RWPE2 (cell line): ENCODE measurements at regions not wholly inside any gene's neighbourhood (a gene's known extent, or its start where the extent isn't known, plus 50 kb on each side); places are given as distances from the start of the nearest gene placed in this dataset.

Source experiments
- ATAC-seq: fragments of 200-7000 bp; cut with Tn5 transposase; 3 replicates; pipeline ENCODE4 v1.9.1; 2021; ENCODE audit warnings: low read depth
- DNase-seq: peaks from one replicate; pipeline ENCODE4 v3.0.0-alpha.2; 2020; ENCODE audit warnings: low spot score
- H3K27ac ChIP-seq: fragments of 450-650 bp; 2 replicates; pipeline ENCODE4 v1.5.1; 2017; ENCODE audit warnings: mild to moderate bottlenecking; ENCODE audit not compliant: poor library complexity, severe bottlenecking
- H3K27me3 ChIP-seq: fragments of 250-450 bp; sonication (Bioruptor Pico); 2 replicates; pipeline ENCODE4 v1.5.1; 2021; ENCODE audit warnings: mild to moderate bottlenecking, moderate library complexity; ENCODE audit not compliant: insufficient read depth, poor library complexity, severe bottlenecking
- H3K36me3 ChIP-seq: fragments of 250-450 bp; sonication (Bioruptor Pico); 2 replicates; pipeline ENCODE4 v1.5.1; 2020; ENCODE audit warnings: low read depth, mild to moderate bottlenecking, moderate library complexity
- H3K4me1 ChIP-seq: fragments of 250-450 bp; sonication (Bioruptor Pico); 2 replicates; pipeline ENCODE4 v1.5.1; 2021; ENCODE audit warnings: mild to moderate bottlenecking, moderate library complexity; ENCODE audit not compliant: insufficient read depth, poor library complexity, severe bottlenecking
- H3K4me3 ChIP-seq: fragments of 250-450 bp; sonication (Bioruptor Pico); 2 replicates; pipeline ENCODE4 v1.5.1; 2021; ENCODE audit warnings: mild to moderate bottlenecking, moderate library complexity; ENCODE audit not compliant: severe bottlenecking
- H3K9me3 ChIP-seq: fragments of 250-450 bp; sonication (Bioruptor Pico); 2 replicates; pipeline ENCODE4 v1.5.1; 2021; ENCODE audit warnings: mild to moderate bottlenecking, moderate library complexity; ENCODE audit not compliant: severe bottlenecking
- TF ChIP-seq, protein P1 (sequence below): fragments of 450-650 bp; IDR thresholded peaks from one replicate; pipeline ENCODE4 v1.5.1; 2017; ENCODE audit warnings: mild to moderate bottlenecking, moderate library complexity; ENCODE audit not compliant: poor library complexity, severe bottlenecking

DNA sequence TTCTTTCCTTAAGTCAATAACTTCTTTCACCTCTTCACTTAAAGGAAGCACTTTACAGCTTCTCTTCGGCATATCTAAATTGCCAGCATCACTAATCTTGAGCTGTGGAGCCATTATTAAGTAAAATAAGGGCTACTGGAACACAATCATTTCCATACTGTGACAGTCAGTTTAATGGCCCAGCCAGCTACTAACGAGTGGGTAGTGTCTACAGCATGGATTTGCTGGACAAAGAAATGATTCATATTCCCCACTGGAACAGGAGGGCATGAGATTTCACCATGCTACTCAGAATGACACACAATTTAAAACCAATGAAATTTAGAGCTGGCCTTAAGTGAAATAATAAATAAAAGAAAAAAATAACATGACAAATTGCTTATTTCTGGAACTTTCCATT is 72.1 kb downstream of the DDIT4L start:
- no peak overlapping the region for H3K27ac ChIP-seq
- H3K9me3 ChIP-seq = no peaks in the 10 kb centered on the region
- H3K27me3 ChIP-seq = no peaks in the 10 kb centered on the region
- H3K4me1 ChIP-seq = no peaks in the 10 kb centered on the region
- ATAC-seq = no peak
- H3K36me3 ChIP-seq = no peaks in the 10 kb centered on the region
- TF ChIP-seq, protein P1, sequence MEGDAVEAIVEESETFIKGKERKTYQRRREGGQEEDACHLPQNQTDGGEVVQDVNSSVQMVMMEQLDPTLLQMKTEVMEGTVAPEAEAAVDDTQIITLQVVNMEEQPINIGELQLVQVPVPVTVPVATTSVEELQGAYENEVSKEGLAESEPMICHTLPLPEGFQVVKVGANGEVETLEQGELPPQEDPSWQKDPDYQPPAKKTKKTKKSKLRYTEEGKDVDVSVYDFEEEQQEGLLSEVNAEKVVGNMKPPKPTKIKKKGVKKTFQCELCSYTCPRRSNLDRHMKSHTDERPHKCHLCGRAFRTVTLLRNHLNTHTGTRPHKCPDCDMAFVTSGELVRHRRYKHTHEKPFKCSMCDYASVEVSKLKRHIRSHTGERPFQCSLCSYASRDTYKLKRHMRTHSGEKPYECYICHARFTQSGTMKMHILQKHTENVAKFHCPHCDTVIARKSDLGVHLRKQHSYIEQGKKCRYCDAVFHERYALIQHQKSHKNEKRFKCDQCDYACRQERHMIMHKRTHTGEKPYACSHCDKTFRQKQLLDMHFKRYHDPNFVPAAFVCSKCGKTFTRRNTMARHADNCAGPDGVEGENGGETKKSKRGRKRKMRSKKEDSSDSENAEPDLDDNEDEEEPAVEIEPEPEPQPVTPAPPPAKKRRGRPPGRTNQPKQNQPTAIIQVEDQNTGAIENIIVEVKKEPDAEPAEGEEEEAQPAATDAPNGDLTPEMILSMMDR = no peak
- DNase-seq = no peak
- H3K4me3 ChIP-seq = no peak overlapping the region

DNA sequence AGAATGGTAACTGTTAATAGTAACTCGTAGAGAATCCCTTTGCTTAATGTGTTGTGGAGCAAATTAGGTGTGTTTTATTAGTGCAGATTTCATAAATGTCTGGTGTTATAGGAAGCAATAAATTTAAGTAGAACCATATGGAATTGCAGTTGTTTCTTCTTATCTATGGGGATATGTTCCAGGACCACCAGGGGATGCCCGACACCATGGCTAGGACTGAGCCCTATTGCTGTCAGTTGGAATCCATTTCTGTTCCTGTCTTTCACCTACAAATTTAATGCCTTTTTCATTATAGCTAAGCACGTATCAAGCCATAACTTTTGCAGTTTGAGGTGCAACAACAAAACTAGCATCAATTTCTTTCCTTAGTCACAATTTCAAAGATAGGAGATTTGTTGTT is 72.5 kb downstream of the DDIT4L start:
- Histone ChIP-seq H3K4me3 (no peak overlapping the region), H3K9me3 (no peaks in the 10 kb centered on the region), H3K4me1 (no peaks in the 10 kb centered on the region), H3K27ac (no peak overlapping the region), H3K27me3 (no peaks in the 10 kb centered on the region), H3K36me3 (no peaks in the 10 kb centered on the region)
- ATAC-seq (no peak), DNase-seq (no peak)
- TF ChIP-seq, protein P1 = no peak

DNA sequence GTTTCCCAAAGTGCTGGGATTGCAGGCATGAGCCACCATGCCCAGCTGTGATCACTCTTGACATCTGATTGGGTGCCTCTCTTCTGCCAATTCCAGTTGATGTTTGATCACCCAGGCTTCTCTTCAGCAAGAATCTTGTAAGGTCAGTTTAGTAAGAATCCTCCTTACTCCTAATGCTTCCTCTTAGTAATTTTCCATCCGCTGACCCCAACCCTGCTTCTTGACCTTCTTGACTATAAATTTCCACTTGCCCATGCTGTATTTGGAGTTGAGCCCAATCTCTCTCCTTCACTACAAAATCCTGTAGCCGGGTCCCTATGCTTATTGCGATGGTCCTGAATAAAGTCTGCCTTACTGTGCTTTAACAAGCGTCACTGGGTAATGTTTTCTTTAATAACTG is 75.4 kb downstream of the DDIT4L start:
- Histone ChIP-seq H3K4me3 (no peak overlapping the region), H3K36me3 (no peaks in the 10 kb centered on the region), H3K27me3 (no peaks in the 10 kb centered on the region), H3K9me3 (no peaks in the 10 kb centered on the region), H3K4me1 (no peaks in the 10 kb centered on the region), H3K27ac (no peak overlapping the region)
- TF ChIP-seq, protein P1 = no peak
- DNase-seq (no peak), ATAC-seq (no peak)

DNA sequence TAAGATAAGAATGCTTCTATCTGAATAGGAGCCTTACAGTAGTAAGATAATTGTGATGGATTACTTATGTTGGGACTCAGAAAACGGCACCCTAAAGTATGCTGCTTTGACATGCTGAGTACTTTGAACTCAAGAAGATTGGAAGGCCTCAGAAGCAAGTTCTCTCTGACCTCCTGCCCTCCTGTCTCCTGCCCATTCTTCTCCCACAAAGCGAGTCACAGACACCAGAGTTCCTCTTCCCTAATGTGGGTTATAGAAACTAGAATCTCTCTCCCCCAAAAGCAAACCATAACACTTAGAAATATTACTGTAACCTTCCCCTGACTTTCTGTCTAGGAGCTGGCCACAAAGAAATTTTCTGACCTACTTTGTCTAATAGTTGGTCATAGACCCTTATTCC is 76.5 kb downstream of the DDIT4L start:
- Histone ChIP-seq H3K4me3 (no peak overlapping the region), H3K4me1 (no peaks in the 10 kb centered on the region), H3K9me3 (no peaks in the 10 kb centered on the region), H3K27me3 (no peaks in the 10 kb centered on the region), H3K27ac (no peak overlapping the region), H3K36me3 (no peaks in the 10 kb centered on the region)
- TF ChIP-seq, protein P1 = no peak
- no peak for ATAC-seq
- DNase-seq = no peak

DNA sequence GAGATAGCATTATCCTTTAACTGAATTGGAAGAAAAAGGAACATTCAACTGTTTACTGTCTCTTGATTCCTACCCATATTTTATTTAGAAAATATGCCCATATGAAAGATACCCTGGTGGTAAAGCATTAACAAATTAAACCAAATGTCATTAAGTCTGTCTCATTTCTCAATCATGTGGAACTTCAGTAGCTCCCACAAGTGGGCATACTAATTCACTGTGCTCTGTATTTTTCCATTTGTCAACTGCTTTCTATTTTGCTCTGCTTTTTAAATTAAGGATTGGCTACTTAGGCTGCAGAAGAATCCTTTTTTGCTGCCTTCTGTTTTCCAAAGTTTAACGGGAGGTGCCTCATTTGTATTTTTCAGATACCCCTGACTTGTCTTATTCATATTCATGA is 77.2 kb downstream of the DDIT4L start:
- TF ChIP-seq, protein P1 = no peak
- Histone ChIP-seq H3K4me3 (no peak overlapping the region), H3K9me3 (no peaks in the 10 kb centered on the region), H3K4me1 (no peaks in the 10 kb centered on the region), H3K27ac (no peak overlapping the region), H3K36me3 (no peaks in the 10 kb centered on the region), H3K27me3 (no peaks in the 10 kb centered on the region)
- DNase-seq (no peak), ATAC-seq (no peak)
